Gastroesophageal sphincter (tissue), 3 donors: ENCODE measurements at regions not wholly inside any gene's neighbourhood (a gene's known extent, or its start where the extent isn't known, plus 50 kb on each side); places are given as distances from the start of the nearest gene placed in this dataset.

Source experiments
- CTCF ChIP-seq, 4 experiments: fragments of 200-600 bp in 2 of 4; fragments of 450-650 bp in 2 of 4; sonication (generic) in 1 of 4; IDR thresholded peaks; one replicate each; pipeline ENCODE4 v1.5.1; 2017 to 2019; ENCODE audit warnings: antibody characterized with exemption in 4 of 4, mild to moderate bottlenecking in 2 of 4, moderate library complexity in 2 of 4
- EP300 ChIP-seq: sonication (generic); formaldehyde crosslinking; IDR thresholded peaks from one replicate; pipeline ENCODE4 v1.6.1; 2017; ENCODE audit warnings: antibody characterized with exemption, mild to moderate bottlenecking
- POLR2A ChIP-seq, 2 donors: fragments of 450-650 bp; IDR thresholded peaks; one replicate each; pipeline ENCODE4 v1.6.1; 2017; ENCODE audit warnings: antibody characterized with exemption in 2 of 2, mild to moderate bottlenecking in 2 of 2, moderate library complexity in 1 of 2
- POLR2AphosphoS5 ChIP-seq: sonication (generic); formaldehyde crosslinking; IDR thresholded peaks from one replicate; pipeline ENCODE4 v1.6.1; 2017; ENCODE audit warnings: antibody characterized with exemption

DNA sequence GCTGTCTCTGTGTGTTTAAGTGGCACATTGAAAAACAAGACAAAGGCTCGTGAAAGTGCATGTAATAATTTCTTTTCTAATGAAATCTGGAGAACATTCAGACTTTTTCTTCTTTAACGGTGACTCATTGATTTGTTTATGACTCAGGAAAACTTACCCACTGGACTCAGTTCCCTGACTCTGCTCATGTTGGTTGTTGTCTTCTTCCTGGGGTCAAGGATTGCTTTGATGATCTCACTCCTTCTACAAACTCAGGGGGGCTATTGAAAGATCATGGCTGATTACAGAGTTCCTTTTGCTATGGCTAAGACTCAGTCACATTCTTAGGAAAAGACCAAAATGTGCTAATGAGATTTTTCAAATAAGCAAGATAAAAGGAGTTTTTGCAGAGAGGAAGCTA, 141.1 kb upstream of the DAP start:
- TF ChIP-seq CTCF (IDR thresholded peaks at IDR 0.05): no peak
- no peak for TF ChIP-seq EP300
- no peak for TF ChIP-seq POLR2AphosphoS5
- no peak for TF ChIP-seq POLR2A (IDR thresholded peaks at IDR 0.05)
